NCI-H345 (cell line): ENCODE measurements at regions not wholly inside any gene's neighbourhood (a gene's known extent, or its start where the extent isn't known, plus 50 kb on each side); places are given as distances from the start of the nearest gene placed in this dataset.
A peak's percentile ranks its signal among the peaks of the same experiment; 100 is the strongest.
"Not testable (repeated sequence)": the region's sequence is repeated elsewhere in the genome, so short reads cannot be mapped to it uniquely, and the experiment has no call there.

Source experiments
- DNase-seq: peaks from one replicate; lab custom pipeline; 2025; lab: John Stamatoyannopoulos, UW

DNA sequence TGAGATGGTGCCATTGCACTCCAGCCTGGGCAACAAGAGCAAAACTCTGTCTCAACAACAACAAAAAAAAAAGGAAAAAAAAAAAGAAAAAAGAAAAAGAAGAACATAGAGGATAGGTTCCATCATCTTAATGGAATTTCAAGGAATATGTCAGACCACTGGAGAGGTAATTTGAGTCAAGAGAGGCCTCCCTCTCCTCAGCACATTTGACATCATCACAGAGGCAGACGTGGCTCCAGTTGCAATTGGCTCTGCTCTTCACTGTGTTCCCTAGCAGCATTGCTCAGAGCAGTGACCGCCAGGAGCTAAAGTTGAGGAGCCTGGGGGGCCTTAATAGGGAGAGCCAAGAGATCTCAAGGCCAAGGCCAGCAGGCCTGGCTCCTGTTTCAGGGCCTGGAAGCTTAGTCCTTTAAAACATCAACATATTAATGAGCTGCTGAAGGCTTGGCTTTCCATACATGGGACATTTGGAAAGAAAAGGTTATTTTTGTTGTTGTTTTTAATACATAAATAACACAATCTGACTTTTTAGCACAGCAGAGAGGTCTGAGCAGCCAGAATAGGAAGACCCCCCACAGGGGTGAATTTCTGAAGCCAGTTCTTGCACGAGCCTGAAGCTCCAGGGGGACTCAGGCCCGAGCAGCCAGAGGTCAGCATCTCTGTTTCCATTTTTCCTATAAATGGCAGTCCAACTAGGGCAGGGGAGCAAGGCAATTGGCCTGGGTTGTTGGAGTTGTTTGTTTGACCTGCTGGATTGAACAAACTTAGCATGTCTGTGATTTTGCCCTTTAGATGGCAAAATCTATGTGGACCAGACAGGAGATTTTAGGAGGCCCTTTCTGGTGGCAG lies 118.3 kb upstream of the FGGY start:
- DNase-seq: no peak

DNA sequence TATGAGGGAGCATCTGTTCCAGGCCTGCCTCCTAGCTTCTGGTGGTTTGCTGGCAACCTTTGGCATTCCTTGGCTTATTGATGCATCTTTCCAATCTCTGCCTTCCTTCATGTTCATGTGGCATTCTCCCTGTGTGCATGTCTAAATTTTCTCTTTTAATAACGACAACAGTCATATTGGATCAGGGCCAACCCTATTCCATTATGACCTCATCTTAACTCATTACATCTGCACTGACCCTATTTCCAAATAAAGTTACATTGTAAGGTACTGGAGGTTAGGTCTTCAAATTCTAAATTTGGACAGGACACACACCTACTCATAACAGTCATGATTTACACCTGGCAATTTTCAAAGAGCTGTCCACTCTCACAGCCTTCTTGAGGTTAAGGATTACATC lies 117.2 kb upstream of the FGGY start:
- DNase-seq: no peak

DNA sequence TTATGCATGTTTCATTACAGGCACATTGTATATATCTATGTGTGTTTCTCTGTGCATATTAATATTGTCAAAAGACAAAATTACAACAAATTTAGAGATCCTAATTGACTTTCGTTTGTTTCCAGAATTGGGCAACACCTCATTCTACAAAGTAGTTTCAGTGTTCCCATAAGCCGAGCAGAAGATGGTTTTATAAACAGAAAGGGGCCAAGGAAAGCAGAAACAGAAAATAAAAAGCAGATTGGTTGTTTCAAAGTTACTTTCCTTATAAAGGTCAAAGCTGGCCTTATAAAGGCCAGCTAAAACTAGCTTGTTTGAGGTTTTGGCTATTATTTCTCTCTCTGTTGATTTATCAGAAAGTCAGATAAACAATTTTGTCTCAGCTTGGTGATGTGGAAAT lies 116.2 kb upstream of the FGGY start:
- DNase-seq: no peak

DNA sequence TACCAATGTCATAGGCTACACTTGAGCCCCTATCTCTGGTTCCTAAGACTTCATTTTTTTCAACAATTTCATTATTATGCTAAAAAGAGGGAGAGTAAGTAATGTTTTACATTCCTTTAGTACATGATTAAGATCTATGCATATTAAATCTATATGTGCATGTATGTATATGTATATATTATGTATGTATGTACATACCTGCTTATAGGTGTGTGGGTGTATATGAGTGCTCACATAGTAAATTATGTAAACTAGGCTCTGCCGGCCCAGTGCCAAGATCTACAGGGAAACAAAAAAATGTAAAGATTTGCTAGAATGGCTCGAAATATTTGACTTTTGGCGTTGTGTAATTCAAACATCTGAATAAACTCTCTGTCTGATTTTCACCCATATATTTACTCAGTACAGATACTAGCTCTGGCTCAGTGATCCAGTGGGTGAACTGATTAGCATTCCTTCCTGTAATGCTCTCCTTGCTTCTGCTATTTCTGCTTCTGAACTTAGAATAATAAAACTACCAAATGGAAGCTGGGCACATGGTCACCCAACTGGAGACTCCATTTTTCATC lies 113.1 kb upstream of the FGGY start:
- no peak for DNase-seq

DNA sequence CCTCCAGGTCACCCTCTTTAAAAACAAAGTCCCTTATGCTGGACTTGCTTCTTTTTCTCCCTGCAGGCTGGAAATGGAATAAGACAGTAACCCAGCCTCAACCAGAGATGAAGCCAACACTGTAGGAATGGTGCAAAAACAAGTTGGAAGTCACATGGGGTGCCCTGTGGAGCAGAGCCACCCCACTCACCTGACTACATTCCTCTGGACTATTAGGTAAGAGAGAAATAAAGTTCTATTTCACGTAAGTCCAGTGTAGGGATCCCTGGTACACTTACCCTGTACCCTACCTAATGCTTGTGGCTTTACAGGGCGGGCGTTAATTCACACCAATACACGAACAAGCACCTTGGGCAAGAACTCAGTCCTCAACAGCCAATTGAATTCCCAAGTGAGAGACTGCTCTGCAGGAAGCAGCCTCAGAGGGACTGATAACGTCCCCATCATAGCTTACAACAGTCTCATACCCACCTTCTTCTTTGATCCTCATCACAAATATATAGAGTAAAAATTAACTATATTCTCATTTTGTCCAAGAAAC lies 112.5 kb upstream of the FGGY start:
- no peak for DNase-seq

DNA sequence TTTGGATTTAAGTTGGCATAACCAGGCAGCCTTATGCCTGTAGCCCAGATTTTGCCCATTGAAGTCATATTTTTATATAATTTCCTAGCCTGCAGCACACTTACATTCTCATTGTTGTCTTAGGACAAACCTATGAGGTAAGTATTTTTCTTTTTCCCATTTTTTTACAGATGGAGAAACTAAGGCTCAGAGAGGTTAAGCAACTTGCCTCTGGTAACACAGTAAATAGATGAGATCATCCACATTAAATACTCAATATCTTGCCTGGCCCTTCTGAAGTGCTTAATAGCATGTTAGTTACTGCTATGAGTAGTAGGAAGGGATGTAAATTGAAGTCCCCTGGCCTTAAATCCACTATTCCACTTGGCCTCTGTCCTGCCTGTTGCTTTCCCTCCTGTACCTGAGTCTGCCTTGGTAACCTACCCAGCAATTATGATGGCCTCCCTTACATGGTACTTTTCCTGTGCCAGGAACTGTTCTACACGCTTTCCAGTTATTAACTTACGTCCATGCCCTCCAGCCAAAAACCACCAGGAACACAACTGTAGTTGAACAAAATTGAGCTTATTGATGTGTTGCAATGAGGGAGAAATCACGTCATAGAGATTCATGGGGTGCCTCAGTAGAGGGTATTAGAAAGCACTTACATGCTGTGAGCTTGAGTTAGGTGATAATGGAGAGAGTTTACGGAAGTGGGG lies 111.6 kb upstream of the FGGY start:
- no peak for DNase-seq

DNA sequence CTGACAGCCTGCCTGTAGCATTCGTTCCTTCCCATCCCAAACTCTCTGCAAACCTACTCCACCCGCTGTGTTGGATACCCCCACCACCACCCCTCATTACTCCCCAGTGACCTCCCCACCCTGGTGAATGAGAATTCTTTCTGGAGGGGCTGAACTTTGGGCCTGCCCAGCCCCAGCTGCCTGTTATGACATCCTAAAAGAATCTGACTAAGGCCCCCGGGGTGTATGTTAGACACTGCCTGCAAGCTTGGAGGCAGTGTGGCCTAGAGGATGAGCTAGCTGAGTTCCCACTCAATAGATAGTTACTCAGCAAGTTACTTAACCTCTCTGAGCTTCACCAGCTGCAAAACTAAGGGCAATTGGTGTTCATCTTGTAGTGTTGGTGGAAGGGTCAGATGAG lies 110.2 kb upstream of the FGGY start:
- no peak for DNase-seq

DNA sequence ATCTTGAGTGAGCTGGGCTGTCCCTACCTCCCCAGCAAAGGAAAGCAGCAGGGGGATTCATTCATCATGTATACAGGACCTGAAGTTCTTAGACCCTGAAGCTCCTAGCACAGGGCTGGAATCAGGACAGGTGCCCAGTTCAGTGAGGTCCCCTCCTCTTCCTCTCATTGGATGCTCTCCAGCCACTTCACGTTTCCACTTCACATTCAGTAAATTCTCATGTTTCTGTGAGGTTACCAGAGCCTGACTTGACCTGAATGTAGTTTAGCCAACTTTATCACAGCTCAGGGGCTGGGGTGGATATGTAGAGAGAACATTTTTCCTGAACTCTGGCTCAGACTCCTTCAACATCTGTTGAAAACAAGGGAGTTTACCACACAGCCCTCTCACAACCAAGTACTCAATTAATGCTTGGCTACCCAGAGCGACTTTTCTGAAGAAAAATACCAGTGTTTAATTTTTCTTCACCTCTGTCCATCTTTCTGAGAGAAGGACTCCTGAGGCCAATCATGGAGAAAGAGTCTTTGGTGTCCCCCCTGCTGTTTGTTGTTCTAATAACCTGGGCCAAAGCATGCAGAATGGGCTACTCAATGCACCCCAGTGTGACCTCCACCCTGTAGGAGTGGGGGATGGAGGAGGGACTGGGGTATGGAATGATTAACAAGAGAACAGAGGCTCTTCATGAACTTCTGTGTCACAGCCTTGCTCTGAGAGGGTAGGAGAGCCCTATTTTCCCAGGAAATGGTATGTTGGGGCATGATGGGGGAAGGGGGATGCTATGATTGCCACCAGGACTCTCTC lies 108.3 kb upstream of the FGGY start:
- DNase-seq: no peak

DNA sequence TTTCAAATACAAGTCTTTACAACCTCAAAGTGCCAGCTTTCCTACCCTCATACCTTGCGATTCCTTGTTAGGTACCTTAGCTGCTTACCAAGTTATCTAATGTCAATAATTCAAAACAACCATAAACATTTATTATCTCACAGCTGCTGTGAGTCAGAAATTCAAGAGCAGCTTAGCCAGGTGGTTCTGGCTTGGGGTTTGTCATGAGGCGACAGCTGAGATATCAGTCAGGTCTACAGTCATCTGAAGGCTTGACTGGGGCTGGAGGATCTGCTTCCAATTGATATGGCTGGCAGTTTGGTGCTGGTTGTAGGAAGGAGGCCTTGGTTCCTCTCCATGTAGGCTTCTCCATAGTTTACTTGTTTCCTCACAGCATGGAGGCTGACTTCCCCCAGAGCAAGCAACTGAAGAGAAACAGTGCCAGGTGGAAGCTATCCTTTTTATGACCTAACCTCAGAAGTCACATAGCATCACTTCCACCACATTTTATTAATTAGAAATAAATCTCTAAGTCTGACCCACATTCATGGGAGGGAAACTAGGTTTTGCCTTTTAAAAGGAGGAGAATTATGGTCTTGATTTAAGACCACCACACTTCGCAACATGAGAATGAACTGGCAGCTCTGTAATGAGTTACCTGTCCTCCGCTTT lies 103.3 kb upstream of the FGGY start:
- no peak for DNase-seq

- DNase-seq: no peak
Measured at GRCh38 chr1:59194621-59195020, 102.3 kb upstream of the FGGY start.

GRCh38 chr1:59195151-59195550 lies 101.7 kb upstream of the FGGY start:
- DNase-seq: no peak

GRCh38 chr1:59198564-59198963 lies 98.3 kb upstream of the FGGY start:
- no peak for DNase-seq

GRCh38 chr1:59199147-59199546 lies 97.7 kb upstream of the FGGY start:
- DNase-seq: no peak

- peak; percentile 63 for DNase-seq
Measured at GRCh38 chr1:59199719-59200376, 97.0 kb upstream of the FGGY start.

GRCh38 chr1:59201341-59201740 lies 95.6 kb upstream of the FGGY start:
- no peak for DNase-seq

DNA sequence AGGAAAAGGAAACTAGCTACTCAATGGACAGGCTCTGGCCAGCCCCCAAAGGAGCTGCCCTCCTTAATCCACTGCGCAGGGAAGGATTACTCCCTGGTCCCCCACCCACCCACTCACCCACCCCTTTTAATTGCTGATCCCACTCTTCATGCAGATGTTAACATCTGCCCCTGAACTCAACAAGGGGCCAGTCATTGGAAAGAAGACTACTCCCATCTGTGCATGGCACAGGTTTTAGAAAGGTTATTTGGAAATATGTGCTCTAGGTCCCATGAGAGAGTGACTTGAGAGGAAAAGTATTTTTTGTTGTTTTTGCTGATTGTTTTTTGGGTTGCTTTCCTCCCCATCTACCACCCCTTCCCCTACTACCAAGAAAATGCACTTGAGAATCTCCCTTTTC lies 94.4 kb upstream of the FGGY start:
- no peak for DNase-seq

- DNase-seq: no peak
Measured at GRCh38 chr1:59204001-59204400, 92.9 kb upstream of the FGGY start.

DNA sequence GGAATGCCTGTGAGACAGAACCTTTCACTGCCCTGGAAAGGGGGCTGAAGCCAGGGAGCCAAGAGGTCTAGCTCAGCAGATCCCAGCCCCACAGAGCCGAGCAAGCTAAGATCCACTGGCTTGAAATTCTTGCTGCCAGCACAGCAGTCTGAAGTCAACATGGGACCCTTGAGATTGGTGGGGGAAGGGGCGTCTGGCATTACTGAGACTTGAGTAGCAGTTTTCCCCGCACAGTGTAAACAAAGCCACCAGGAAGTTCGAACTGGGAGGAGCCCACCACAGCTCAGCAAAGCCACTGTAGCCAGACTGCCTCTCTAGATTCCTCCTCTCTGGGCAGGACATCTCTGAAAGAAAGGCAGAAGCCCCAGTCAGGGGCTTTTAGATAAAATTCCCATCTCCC lies 90.3 kb upstream of the FGGY start:
- DNase-seq: not testable (repeated sequence)

DNA sequence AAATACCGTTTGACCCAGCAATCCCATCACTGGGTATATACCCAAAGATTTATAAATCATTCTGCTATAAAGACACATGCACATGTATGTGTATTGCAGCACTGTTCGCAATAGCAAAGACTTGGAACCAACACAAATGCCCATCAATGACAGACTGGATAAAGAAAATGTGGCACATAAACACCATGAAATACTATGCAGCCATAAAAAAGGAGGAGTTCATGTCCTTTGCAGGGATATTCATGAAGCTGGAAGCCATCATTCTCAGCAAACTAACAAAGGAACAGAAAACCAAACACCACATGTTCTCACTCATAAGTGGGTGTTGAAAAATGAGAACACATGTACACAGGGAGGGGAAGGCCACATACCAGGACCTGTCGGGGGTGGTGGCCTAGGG lies 86.5 kb upstream of the FGGY start:
- DNase-seq: not testable (repeated sequence)

- DNase-seq: no peak
Measured at GRCh38 chr1:59212706-59213105, 84.2 kb upstream of the FGGY start.
